ENCODE measurements at regions not wholly inside any gene's neighbourhood (a gene's known extent, or its start where the extent isn't known, plus 50 kb on each side); places are given as distances from the start of the nearest gene placed in this dataset.

- TF ChIP-seq HMGXB4 (CRISPR knock-in tag; IDR thresholded peaks at IDR 0.05), result no peak
Observed at GRCh38 chr18:43692099-43692690, 414.9 kb upstream of the SYT4 start (continued).

GRCh38 chr18:43702399-43702798, 425.1 kb upstream of the SYT4 start:
- H3K9me3 Mint-ChIP-seq, result no peaks in the 10 kb centered on the region
- ATAC-seq (no peak), DNase-seq (ENCODE audit: low spot score) (no peak)
- H3K36me3 Mint-ChIP-seq, result no peaks in the 10 kb centered on the region
- no peak overlapping the region for H3K27ac Mint-ChIP-seq
- no peak overlapping the region for H3K4me3 Mint-ChIP-seq
- peaks cover 45% of the 10 kb centered on the region for H3K4me1 Mint-ChIP-seq
- H3K27me3 Mint-ChIP-seq (ENCODE audit: low read depth), result no peaks in the 10 kb centered on the region
- CTCF ChIA-PET, result no interaction called here
- TF ChIP-seq CBFB (CRISPR knock-in tag; IDR thresholded peaks at IDR 0.05; ENCODE audit: low read depth) (no peak), NR3C1 (CRISPR knock-in tag; conservative IDR thresholded peaks at IDR 0.05; ENCODE audit: low read depth) (no peak), CREB1 (CRISPR knock-in tag; IDR thresholded peaks at IDR 0.05) (no peak), USF1 (CRISPR knock-in tag; IDR thresholded peaks at IDR 0.05) (no peak), ZNF396 (CRISPR knock-in tag; IDR thresholded peaks at IDR 0.05; ENCODE audit: borderline replicate concordance) (no peak), SMAD3 (CRISPR knock-in tag; IDR thresholded peaks at IDR 0.05; ENCODE audit: borderline replicate concordance) (no peak), OVOL2 (CRISPR knock-in tag; IDR thresholded peaks at IDR 0.05; ENCODE audit: borderline replicate concordance) (no peak), ATF3 (CRISPR knock-in tag; conservative IDR thresholded peaks at IDR 0.05) (no peak), SOX15 (CRISPR knock-in tag; IDR thresholded peaks at IDR 0.05) (no peak), GTF2I (CRISPR knock-in tag; conservative IDR thresholded peaks at IDR 0.05) (no peak), JAZF1 (CRISPR knock-in tag; IDR thresholded peaks at IDR 0.05) (no peak), E2F5 (CRISPR knock-in tag; IDR thresholded peaks at IDR 0.05) (no peak), TEAD1 (CRISPR knock-in tag; IDR thresholded peaks at IDR 0.05) (no peak), USF2 (CRISPR knock-in tag; IDR thresholded peaks at IDR 0.05) (no peak)
- POLR2A ChIA-PET, result no interaction called here

GRCh38 chr18:43703050-43703449, 425.8 kb upstream of the SYT4 start:
- Mint-ChIP-seq H3K9me3 (no peaks in the 10 kb centered on the region), H3K27ac (no peak overlapping the region), H3K4me1 (peaks cover 52% of the 10 kb centered on the region), H3K36me3 (no peaks in the 10 kb centered on the region), H3K27me3 (ENCODE audit: low read depth) (no peaks in the 10 kb centered on the region), H3K4me3 (no peak overlapping the region)
- ATAC-seq (no peak), DNase-seq (ENCODE audit: low spot score) (no peak)
- CTCF ChIA-PET, result no interaction called here
- POLR2A ChIA-PET, result no interaction called here
- TF ChIP-seq ZNF416 (CRISPR knock-in tag; IDR thresholded peaks at IDR 0.05), result no peak
- no peak for TF ChIP-seq MYBL2 (CRISPR knock-in tag; IDR thresholded peaks at IDR 0.05)
- no peak for TF ChIP-seq JUN (CRISPR knock-in tag; IDR thresholded peaks at IDR 0.05)
- TF ChIP-seq FOXP4 (CRISPR knock-in tag; IDR thresholded peaks at IDR 0.05), result no peak
- no peak for TF ChIP-seq TEAD1 (CRISPR knock-in tag; IDR thresholded peaks at IDR 0.05)
- TF ChIP-seq CREM (CRISPR knock-in tag; IDR thresholded peaks at IDR 0.05), result no peak
- TF ChIP-seq GABPB1 (CRISPR knock-in tag; IDR thresholded peaks at IDR 0.05), result no peak
- TF ChIP-seq RORB (CRISPR knock-in tag; IDR thresholded peaks at IDR 0.05), result no peak
- no peak for TF ChIP-seq ZNF219 (CRISPR knock-in tag; IDR thresholded peaks at IDR 0.05; ENCODE audit: borderline replicate concordance)
- no peak for TF ChIP-seq ZNF423 (CRISPR knock-in tag; IDR thresholded peaks at IDR 0.05)
- no peak for TF ChIP-seq ETV6 (CRISPR knock-in tag; IDR thresholded peaks at IDR 0.05)
- TF ChIP-seq ESRRA (CRISPR knock-in tag; IDR thresholded peaks at IDR 0.05; ENCODE audit: borderline replicate concordance), result no peak
- TF ChIP-seq RELA (CRISPR knock-in tag; IDR thresholded peaks at IDR 0.05; ENCODE audit: borderline replicate concordance), result no peak
- TF ChIP-seq ELF4 (CRISPR knock-in tag; IDR thresholded peaks at IDR 0.05; ENCODE audit: low read depth), result no peak
- no peak for TF ChIP-seq IRF2 (CRISPR knock-in tag; IDR thresholded peaks at IDR 0.05; ENCODE audit: borderline replicate concordance, low read depth)
